NB4 (cell line): ENCODE measurements at regions not wholly inside any gene's neighbourhood (a gene's known extent, or its start where the extent isn't known, plus 50 kb on each side); places are given as distances from the start of the nearest gene placed in this dataset.

Source experiments
- DNase-seq: peaks from one replicate; pipeline ENCODE4 v3.0.0; 2010; ENCODE audit warnings: low read depth
- H3K4me3 ChIP-seq: one replicate; pipeline ENCODE4 v1.5.1; 2011; ENCODE audit warnings: mild to moderate bottlenecking, low read depth, low read length, moderate library complexity
- MYC ChIP-seq: IDR thresholded peaks from 2 replicates; pipeline ENCODE4 v1.6.1; 2011; ENCODE audit warnings: low read depth, low read length
- POLR2A ChIP-seq: IDR thresholded peaks from 2 replicates; pipeline ENCODE4 v1.6.1; 2011; ENCODE audit warnings: mild to moderate bottlenecking; ENCODE audit not compliant: insufficient read length; ENCODE audit errors: extremely low read depth
- TF ChIP-seq, protein P1 (sequence below): IDR thresholded peaks from one replicate; pipeline ENCODE4 v1.5.1; 2012; ENCODE audit warnings: low read depth, low read length
- TF ChIP-seq, protein P2 (sequence below): IDR thresholded peaks from 2 replicates; pipeline ENCODE4 v1.6.1; 2011; ENCODE audit warnings: low read depth, low read length

DNA sequence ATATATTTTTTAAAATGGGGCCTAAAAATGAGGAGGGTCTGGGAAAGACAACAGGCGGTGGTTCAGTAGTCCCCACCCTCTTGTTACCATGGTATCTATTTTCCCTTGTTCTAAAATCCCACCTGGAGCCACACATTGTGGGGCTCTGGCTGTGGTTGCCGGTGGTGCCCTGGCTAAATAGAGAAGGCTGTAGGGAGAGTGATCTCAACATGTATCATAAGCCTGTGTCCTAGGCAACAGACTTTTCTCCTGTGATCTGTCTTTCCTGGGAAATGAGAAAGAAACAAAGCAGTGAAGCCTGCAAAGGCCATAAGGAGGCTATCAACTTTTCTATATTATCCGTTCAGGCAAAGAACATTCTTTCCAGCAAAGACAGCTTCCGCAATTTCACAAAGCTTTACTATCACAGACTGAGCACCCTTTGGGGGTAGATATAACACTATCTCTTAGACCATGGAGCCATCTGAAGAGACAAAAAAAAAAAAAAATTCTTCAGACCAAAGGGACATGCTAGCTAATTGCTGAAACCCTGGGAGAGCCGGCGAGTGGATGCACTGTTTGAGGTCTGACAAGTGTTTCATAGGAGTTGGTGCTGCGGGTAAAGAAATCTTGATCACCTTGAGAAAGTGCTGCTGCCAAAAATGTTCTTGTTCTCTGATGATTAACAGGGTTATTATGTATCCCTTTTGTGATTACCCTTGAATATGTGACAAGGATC lies 879.2 kb upstream of the DDX18 start:
- no peak for DNase-seq

DNA sequence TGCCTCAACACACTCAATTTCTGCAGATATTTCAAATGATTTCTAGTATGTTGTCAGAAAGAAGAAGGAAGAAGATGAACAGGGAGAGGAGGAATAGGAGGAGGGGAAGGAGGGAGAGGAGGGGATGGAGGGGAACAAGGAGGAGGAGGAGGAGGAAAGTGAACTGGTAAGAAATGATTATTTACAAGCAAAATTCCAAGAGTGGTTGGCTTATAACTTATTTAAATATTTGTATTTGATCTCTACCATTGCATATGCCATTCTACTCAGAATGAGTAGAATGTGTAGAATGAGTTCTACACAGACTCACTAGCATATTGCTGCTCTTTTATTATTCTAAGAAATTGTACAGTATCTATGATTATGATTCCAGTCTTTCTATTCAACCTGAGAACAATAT lies 866.2 kb upstream of the DDX18 start:
- H3K4me3 ChIP-seq: no peak overlapping the region
- DNase-seq: no peak
- TF ChIP-seq, protein P1, sequence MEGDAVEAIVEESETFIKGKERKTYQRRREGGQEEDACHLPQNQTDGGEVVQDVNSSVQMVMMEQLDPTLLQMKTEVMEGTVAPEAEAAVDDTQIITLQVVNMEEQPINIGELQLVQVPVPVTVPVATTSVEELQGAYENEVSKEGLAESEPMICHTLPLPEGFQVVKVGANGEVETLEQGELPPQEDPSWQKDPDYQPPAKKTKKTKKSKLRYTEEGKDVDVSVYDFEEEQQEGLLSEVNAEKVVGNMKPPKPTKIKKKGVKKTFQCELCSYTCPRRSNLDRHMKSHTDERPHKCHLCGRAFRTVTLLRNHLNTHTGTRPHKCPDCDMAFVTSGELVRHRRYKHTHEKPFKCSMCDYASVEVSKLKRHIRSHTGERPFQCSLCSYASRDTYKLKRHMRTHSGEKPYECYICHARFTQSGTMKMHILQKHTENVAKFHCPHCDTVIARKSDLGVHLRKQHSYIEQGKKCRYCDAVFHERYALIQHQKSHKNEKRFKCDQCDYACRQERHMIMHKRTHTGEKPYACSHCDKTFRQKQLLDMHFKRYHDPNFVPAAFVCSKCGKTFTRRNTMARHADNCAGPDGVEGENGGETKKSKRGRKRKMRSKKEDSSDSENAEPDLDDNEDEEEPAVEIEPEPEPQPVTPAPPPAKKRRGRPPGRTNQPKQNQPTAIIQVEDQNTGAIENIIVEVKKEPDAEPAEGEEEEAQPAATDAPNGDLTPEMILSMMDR: no peak
- TF ChIP-seq, protein P2, sequence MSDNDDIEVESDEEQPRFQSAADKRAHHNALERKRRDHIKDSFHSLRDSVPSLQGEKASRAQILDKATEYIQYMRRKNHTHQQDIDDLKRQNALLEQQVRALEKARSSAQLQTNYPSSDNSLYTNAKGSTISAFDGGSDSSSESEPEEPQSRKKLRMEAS: no peak
- TF ChIP-seq POLR2A: no peak
- no peak for TF ChIP-seq MYC

More for the DNA sequence above, 879.2 kb upstream of the DDX18 start:
- no peak overlapping the region for H3K4me3 ChIP-seq
- TF ChIP-seq POLR2A (no peak), MYC (no peak)
- TF ChIP-seq, protein P1: no peak
- TF ChIP-seq, protein P2: no peak

DNA sequence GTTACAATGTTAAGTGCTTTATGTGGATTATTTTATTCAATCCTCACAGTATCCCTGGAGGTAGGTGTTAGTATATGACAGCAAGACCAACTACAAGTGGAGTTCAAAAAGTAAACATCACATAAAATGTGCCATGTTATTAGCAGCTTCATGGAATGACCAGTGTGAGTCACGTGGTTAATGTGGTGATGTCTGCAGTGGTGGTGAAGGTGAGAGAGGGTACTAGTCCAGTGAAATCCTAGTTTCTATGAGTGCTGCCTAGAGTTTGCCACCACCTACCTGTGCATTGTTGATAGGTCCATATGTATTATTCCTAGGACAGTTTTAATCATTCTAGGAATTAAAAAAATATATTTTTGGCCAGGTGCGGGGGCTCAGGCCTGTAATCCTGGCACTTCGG lies 865.2 kb upstream of the DDX18 start:
- no peak for TF ChIP-seq POLR2A
- TF ChIP-seq, protein P1: no peak
- no peak for TF ChIP-seq MYC
- TF ChIP-seq, protein P2: no peak
- no peak overlapping the region for H3K4me3 ChIP-seq
- DNase-seq: no peak

DNA sequence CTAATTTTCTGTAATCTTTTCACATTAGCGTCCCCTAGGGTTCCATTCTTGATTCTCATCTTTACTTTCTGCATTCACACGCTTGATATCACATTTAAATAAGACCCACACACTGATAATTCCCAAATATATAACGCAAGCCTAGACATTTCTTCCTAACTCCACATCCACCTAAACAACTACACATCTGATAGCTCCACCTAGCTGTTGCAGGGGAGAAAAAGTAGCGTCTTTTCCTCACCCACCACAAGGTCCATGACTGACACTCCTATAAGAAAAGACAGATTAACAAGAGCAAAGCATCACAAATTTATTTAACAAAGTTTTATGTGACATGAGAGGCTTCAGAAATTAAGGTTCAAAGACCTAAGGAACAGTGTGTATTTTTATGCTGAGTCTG lies 862.2 kb upstream of the DDX18 start:
- peak; percentile 26 for DNase-seq
- TF ChIP-seq, protein P1: peak; percentile 52
- no peak for TF ChIP-seq MYC
- no peak overlapping the region for H3K4me3 ChIP-seq

DNA sequence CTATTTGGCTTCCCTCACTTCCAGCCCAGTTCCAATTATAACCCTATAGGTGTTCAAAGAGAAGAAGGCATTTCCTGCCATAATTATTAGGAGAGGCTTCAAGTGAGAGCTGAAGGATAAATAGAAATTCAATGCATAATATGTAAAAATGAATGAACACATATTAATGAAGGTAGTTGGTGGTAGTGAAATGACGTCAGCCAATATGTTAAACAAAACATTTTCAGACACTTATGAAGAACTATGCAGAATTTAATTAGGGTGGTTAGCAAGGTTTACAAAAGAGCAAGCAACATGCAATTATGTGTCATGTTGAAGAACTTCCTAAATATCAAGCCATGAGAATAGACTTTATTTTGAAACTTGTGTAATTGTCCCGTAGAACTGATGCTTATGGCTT lies 858.8 kb upstream of the DDX18 start:
- DNase-seq: no peak
- no peak for TF ChIP-seq POLR2A
- TF ChIP-seq, protein P1: no peak
- TF ChIP-seq MYC: no peak
- TF ChIP-seq, protein P2: no peak
- no peak overlapping the region for H3K4me3 ChIP-seq
